HepG2 (cell line): ENCODE measurements at regions not wholly inside any gene's neighbourhood (a gene's known extent, or its start where the extent isn't known, plus 50 kb on each side); places are given as distances from the start of the nearest gene placed in this dataset.
A peak's percentile ranks its signal among the peaks of the same experiment; 100 is the strongest.

Experiments used
- CCDC6 ChIP-seq: sonication (generic); formaldehyde crosslinking; IDR thresholded peaks from 2 replicates; pipeline ENCODE4 v1.8.1; 2022; ENCODE audit warnings: mild to moderate bottlenecking, missing genetic modification reagents, moderate library complexity
- CREB1 ChIP-seq, 2 experiments: fragments of 450-650 bp in 1 of 2; IDR thresholded peaks; 2 replicates each; pipeline ENCODE4 v1.6.1; 2016 to 2017; ENCODE audit warnings: control low read depth in 1 of 2, mild to moderate bottlenecking in 1 of 2, missing compliant biosample characterization in 1 of 2, missing genetic modification characterization in 1 of 2
- DMAP1 ChIP-seq: IDR thresholded peaks from 2 replicates; pipeline ENCODE4 v1.6.1; 2016
- ELF4 ChIP-seq: sonication (generic); formaldehyde crosslinking; IDR thresholded peaks from 2 replicates; pipeline ENCODE4 v1.5.0; 2020; ENCODE audit warnings: missing genetic modification reagents, mild to moderate bottlenecking, moderate library complexity, borderline replicate concordance
- GABPA ChIP-seq, 2 experiments: IDR thresholded peaks; 2 replicates each; pipeline ENCODE4 v1.6.1; 2011 to 2016; ENCODE audit warnings: low read depth in 2 of 2, low read length in 1 of 2, missing biosample characterization in 1 of 2, missing genetic modification characterization in 1 of 2
- HDAC1 ChIP-seq: sonication (generic); formaldehyde crosslinking; IDR thresholded peaks from 2 replicates; pipeline ENCODE4 v1.5.1; 2020; ENCODE audit warnings: mild to moderate bottlenecking, missing genetic modification reagents
- IRF2 ChIP-seq: IDR thresholded peaks from 2 replicates; pipeline ENCODE4 v1.6.1; 2018; ENCODE audit warnings: missing genetic modification reagents, missing compliant biosample characterization
- NCOR1 ChIP-seq: fragments of 200-600 bp; sonication (generic); IDR thresholded peaks from 2 replicates; pipeline ENCODE4 v1.7.0; 2017; ENCODE audit warnings: antibody characterized with exemption, low read length, borderline replicate concordance
- PAWR ChIP-seq: sonication (generic); formaldehyde crosslinking; IDR thresholded peaks from 2 replicates; pipeline ENCODE4 v1.4.0; 2020; ENCODE audit warnings: missing genetic modification reagents, mild to moderate bottlenecking, borderline replicate concordance
- POGZ ChIP-seq: sonication (generic); formaldehyde crosslinking; IDR thresholded peaks from 2 replicates; pipeline ENCODE4 v1.4.0; 2020; ENCODE audit warnings: mild to moderate bottlenecking, missing genetic modification reagents
- RBM39 ChIP-seq: fragments of 200-400 bp; formaldehyde crosslinking; IDR thresholded peaks from one replicate; pipeline ENCODE4 v1.6.1; 2018; ENCODE audit warnings: antibody characterized with exemption, mild to moderate bottlenecking, low read depth, low read length; ENCODE audit not compliant: poor library complexity, severe bottlenecking
- SMARCC2 ChIP-seq: fragments of 450-650 bp; IDR thresholded peaks from 2 replicates; pipeline ENCODE4 v1.6.1; 2017; ENCODE audit warnings: antibody characterized with exemption, mild to moderate bottlenecking
- TARDBP ChIP-seq: sonication (generic); formaldehyde crosslinking; IDR thresholded peaks from 2 replicates; pipeline ENCODE4 v1.8.0; 2022; ENCODE audit warnings: mild to moderate bottlenecking, missing genetic modification reagents
- YY1 ChIP-seq: IDR thresholded peaks from 2 replicates; pipeline ENCODE4 v1.6.1; 2011; ENCODE audit warnings: low read length, low read depth, moderate library complexity, mild to moderate bottlenecking; ENCODE audit not compliant: insufficient read depth, insufficient replicate concordance
- ZMYM3 ChIP-seq: sonication (generic); formaldehyde crosslinking; IDR thresholded peaks from 2 replicates; pipeline ENCODE4 v1.5.1; 2020; ENCODE audit warnings: mild to moderate bottlenecking, missing genetic modification reagents
- ZNF20 ChIP-seq: sonication (generic); formaldehyde crosslinking; IDR thresholded peaks from 2 replicates; pipeline ENCODE4 v1.4.0; 2020; ENCODE audit warnings: mild to moderate bottlenecking, moderate library complexity, missing genetic modification reagents
- ZNF225 ChIP-seq: sonication (generic); formaldehyde crosslinking; IDR thresholded peaks from 2 replicates; pipeline ENCODE4 v1.4.0; 2020; ENCODE audit warnings: mild to moderate bottlenecking, missing genetic modification reagents
- ZNF468 ChIP-seq: sonication (generic); formaldehyde crosslinking; IDR thresholded peaks from 2 replicates; pipeline ENCODE4 v1.8.0; 2022; ENCODE audit warnings: mild to moderate bottlenecking, moderate library complexity, missing genetic modification reagents
- ZNF547 ChIP-seq: sonication (generic); formaldehyde crosslinking; IDR thresholded peaks from 2 replicates; pipeline ENCODE4 v1.5.1; 2020; ENCODE audit warnings: mild to moderate bottlenecking, missing genetic modification reagents
- ZNF777 ChIP-seq: sonication (generic); formaldehyde crosslinking; IDR thresholded peaks from 2 replicates; pipeline ENCODE4 v1.4.0; 2020; ENCODE audit warnings: missing genetic modification reagents
- ZNF841 ChIP-seq: sonication (generic); formaldehyde crosslinking; IDR thresholded peaks from 2 replicates; pipeline ENCODE4 v1.8.1; 2023; ENCODE audit warnings: missing genetic modification reagents, borderline replicate concordance
- TF ChIP-seq, protein P1 (sequence below): sonication (generic); formaldehyde crosslinking; IDR thresholded peaks from 2 replicates; pipeline ENCODE4 v1.4.0; 2020; ENCODE audit warnings: mild to moderate bottlenecking, missing genetic modification reagents, borderline replicate concordance
- TF ChIP-seq, protein P2 (sequence below): sonication (generic); formaldehyde crosslinking; IDR thresholded peaks from 2 replicates; pipeline ENCODE4 v1.5.1; 2020; ENCODE audit warnings: missing genetic modification reagents, mild to moderate bottlenecking, borderline replicate concordance
- TF ChIP-seq, protein P3 (sequence below): sonication (generic); formaldehyde crosslinking; IDR thresholded peaks from 2 replicates; pipeline ENCODE4 v1.5.0; 2020; ENCODE audit warnings: missing genetic modification reagents, mild to moderate bottlenecking, borderline replicate concordance
- TF ChIP-seq, protein P4 (sequence below): sonication (generic); formaldehyde crosslinking; IDR thresholded peaks from 2 replicates; pipeline ENCODE4 v1.4.0; 2020; ENCODE audit warnings: mild to moderate bottlenecking, missing genetic modification reagents
- TF ChIP-seq, protein P5 (sequence below): sonication (generic); formaldehyde crosslinking; conservative IDR thresholded peaks from 2 replicates; pipeline ENCODE4 v1.4.0; 2020; ENCODE audit warnings: missing genetic modification reagents

DNA sequence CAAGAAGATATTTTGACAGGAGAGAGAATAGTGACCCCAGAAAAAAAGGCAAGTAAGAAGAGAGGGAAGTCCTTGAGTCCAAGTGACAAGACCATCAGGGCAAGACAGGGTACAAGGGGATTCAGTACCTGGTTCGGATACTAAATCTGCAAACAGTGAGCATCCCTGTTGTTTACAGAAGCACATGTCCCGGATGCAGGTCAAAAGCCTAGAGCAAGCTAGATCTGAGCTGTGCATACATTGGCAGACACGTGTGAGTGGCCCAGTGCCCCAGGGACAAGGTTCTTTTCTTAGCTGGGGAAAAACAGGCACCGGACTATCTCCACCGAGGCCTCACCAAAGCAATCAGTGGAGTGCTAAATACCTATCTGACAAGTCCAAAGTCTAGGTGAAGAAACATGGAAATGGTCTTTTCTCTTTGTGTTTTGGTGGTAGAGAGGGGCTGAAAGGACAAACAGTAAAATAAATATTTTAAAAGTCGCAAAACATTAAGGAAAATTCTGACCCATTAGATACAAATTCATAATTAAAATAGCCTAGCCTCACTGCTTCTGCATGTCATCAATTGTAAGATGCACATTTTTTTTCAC, 165.2 kb downstream of the SUCLG1 start (continued):
- TF ChIP-seq, protein P1, sequence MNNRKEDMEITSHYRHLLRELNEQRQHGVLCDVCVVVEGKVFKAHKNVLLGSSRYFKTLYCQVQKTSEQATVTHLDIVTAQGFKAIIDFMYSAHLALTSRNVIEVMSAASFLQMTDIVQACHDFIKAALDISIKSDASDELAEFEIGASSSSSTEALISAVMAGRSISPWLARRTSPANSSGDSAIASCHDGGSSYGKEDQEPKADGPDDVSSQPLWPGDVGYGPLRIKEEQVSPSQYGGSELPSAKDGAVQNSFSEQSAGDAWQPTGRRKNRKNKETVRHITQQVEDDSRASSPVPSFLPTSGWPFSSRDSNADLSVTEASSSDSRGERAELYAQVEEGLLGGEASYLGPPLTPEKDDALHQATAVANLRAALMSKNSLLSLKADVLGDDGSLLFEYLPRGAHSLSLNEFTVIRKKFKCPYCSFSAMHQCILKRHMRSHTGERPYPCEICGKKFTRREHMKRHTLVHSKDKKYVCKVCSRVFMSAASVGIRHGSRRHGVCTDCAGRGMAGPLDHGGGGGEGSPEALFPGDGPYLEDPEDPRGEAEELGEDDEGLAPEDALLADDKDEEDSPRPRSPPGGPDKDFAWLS, result peak; percentile 57; the same call in 1 of the 2 replicates
- TF ChIP-seq TARDBP (CRISPR knock-in tag), result peak; percentile 97
- TF ChIP-seq HDAC1 (CRISPR knock-in tag), result peak; percentile 97
- TF ChIP-seq GABPA (IDR thresholded peaks at IDR 0.05; ENCODE audit: low read depth, low read length), result no peak
- TF ChIP-seq GABPA (CRISPR knock-in tag; IDR thresholded peaks at IDR 0.05; ENCODE audit: low read depth), result peak; percentile 63
- TF ChIP-seq RBM39, result no peak
- TF ChIP-seq, protein P2, sequence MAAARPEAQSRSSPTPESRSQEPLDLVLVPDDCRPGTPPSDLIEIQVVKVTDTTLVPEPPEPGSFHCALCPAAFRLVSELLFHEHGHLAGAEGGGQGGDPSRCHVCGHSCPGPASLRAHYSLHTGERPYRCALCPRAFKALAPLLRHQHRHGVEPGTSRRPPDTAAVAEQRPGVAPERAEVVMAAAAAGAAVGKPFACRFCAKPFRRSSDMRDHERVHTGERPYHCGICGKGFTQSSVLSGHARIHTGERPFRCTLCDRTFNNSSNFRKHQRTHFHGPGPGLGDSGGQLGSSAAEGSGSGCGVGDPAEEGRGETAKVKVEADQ (CRISPR knock-in tag), result peak; percentile 89; the same call in 1 of the 2 replicates
- peak; percentile 91 for TF ChIP-seq CCDC6
- peak; percentile 98 for TF ChIP-seq NCOR1
- 0 out of 2 replicates have a peak, but pooled peaks have one; percentile 26 for TF ChIP-seq ZNF777
- TF ChIP-seq, protein P3, sequence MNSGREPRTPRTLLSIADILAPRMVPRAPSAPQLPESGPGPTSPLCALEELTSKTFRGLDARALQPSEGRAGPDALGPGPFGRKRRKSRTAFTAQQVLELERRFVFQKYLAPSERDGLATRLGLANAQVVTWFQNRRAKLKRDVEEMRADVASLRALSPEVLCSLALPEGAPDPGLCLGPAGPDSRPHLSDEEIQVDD, result peak; percentile 46; the same call in 1 of the 2 replicates
- TF ChIP-seq CREB1 (IDR thresholded peaks at IDR 0.05), result 0 out of 2 replicates have a peak, but pooled peaks have one; percentile 17
- TF ChIP-seq CREB1 (CRISPR knock-in tag; IDR thresholded peaks at IDR 0.05), result peak; percentile 87
- peak; percentile 95 for TF ChIP-seq IRF2 (CRISPR knock-in tag)
- TF ChIP-seq PAWR, result no peak
- no peak for TF ChIP-seq SMARCC2
- TF ChIP-seq, protein P4, sequence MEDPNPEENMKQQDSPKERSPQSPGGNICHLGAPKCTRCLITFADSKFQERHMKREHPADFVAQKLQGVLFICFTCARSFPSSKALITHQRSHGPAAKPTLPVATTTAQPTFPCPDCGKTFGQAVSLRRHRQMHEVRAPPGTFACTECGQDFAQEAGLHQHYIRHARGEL (CRISPR knock-in tag), result no peak
- peak; percentile 21 for TF ChIP-seq YY1
- no peak; the same call in 1 of the 2 replicates for TF ChIP-seq ZNF225 (CRISPR knock-in tag)
- no peak for TF ChIP-seq ZNF547 (CRISPR knock-in tag)
- TF ChIP-seq ZNF468 (CRISPR knock-in tag), result no peak
- no peak for TF ChIP-seq ZNF841 (CRISPR knock-in tag)
- peak; percentile 97 for TF ChIP-seq ZMYM3
- TF ChIP-seq, protein P5, sequence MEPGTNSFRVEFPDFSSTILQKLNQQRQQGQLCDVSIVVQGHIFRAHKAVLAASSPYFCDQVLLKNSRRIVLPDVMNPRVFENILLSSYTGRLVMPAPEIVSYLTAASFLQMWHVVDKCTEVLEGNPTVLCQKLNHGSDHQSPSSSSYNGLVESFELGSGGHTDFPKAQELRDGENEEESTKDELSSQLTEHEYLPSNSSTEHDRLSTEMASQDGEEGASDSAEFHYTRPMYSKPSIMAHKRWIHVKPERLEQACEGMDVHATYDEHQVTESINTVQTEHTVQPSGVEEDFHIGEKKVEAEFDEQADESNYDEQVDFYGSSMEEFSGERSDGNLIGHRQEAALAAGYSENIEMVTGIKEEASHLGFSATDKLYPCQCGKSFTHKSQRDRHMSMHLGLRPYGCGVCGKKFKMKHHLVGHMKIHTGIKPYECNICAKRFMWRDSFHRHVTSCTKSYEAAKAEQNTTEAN (CRISPR knock-in tag), result peak; percentile 81; the same call in 1 of the 2 replicates
- no peak for TF ChIP-seq ELF4 (CRISPR knock-in tag)
- peak; percentile 99 for TF ChIP-seq POGZ (CRISPR knock-in tag)
- no peak for TF ChIP-seq ZNF20 (CRISPR knock-in tag)
- TF ChIP-seq DMAP1, result peak; percentile 94
